ENCODE measurements at regions not wholly inside any gene's neighbourhood (a gene's known extent, or its start where the extent isn't known, plus 50 kb on each side); places are given as distances from the start of the nearest gene placed in this dataset.

- DNase-seq (ENCODE audit: low spot score) = no peak
- Histone ChIP-seq H3K36me3 (no peaks in the 10 kb centered on the region), H3K4me3 (no peak overlapping the region), H3K4me1 (no peaks in the 10 kb centered on the region), H3K9me3 (no peaks in the 10 kb centered on the region), H3K27ac (no peak overlapping the region), H3K27me3 (no peaks in the 10 kb centered on the region)
- no peak for TF ChIP-seq CTCF (IDR thresholded peaks at IDR 0.05)
Observed at GRCh38 chr5:102579379-102579778, 80.6 kb upstream of the SLCO6A1 start.

GRCh38 chr5:102581011-102581410 is 82.2 kb upstream of the SLCO6A1 start:
- no peaks in the 10 kb centered on the region for H3K27me3 ChIP-seq
- no peak overlapping the region for H3K27ac ChIP-seq
- H3K4me3 ChIP-seq = no peak overlapping the region
- no peak for DNase-seq (ENCODE audit: low spot score)
- no peaks in the 10 kb centered on the region for H3K4me1 ChIP-seq
- TF ChIP-seq CTCF (IDR thresholded peaks at IDR 0.05) = no peak
- H3K9me3 ChIP-seq = no peaks in the 10 kb centered on the region
- no peaks in the 10 kb centered on the region for H3K36me3 ChIP-seq

GRCh38 chr5:102582696-102583095 is 83.9 kb upstream of the SLCO6A1 start:
- Histone ChIP-seq H3K9me3 (no peaks in the 10 kb centered on the region), H3K4me3 (no peak overlapping the region), H3K27me3 (no peaks in the 10 kb centered on the region), H3K36me3 (no peaks in the 10 kb centered on the region), H3K4me1 (no peaks in the 10 kb centered on the region), H3K27ac (no peak overlapping the region)
- no peak for DNase-seq (ENCODE audit: low spot score)
- no peak for TF ChIP-seq CTCF (IDR thresholded peaks at IDR 0.05)

- DNase-seq (ENCODE audit: low spot score) = no peak
- H3K27ac ChIP-seq = peak overlapping the region in 1 of 2 donors; percentile 38
- no peaks in the 10 kb centered on the region for H3K9me3 ChIP-seq
- peak in 1 of 2 donors; percentile 65 for TF ChIP-seq CTCF (IDR thresholded peaks at IDR 0.05)
- H3K27me3 ChIP-seq = no peaks in the 10 kb centered on the region
- H3K36me3 ChIP-seq = no peaks in the 10 kb centered on the region
- no peak overlapping the region for H3K4me3 ChIP-seq
- no peaks in the 10 kb centered on the region for H3K4me1 ChIP-seq
Observed at GRCh38 chr5:102583276-102584124, 84.7 kb upstream of the SLCO6A1 start.

- H3K36me3 ChIP-seq = no peaks in the 10 kb centered on the region
- H3K9me3 ChIP-seq = no peaks in the 10 kb centered on the region
- no peak overlapping the region for H3K4me3 ChIP-seq
- no peak for DNase-seq (ENCODE audit: low spot score)
- no peak for TF ChIP-seq CTCF (IDR thresholded peaks at IDR 0.05)
- H3K27me3 ChIP-seq = no peaks in the 10 kb centered on the region
- H3K27ac ChIP-seq = no peak overlapping the region
- H3K4me1 ChIP-seq = no peaks in the 10 kb centered on the region
Observed at GRCh38 chr5:102589661-102590060, 90.9 kb upstream of the SLCO6A1 start.

- H3K36me3 ChIP-seq = no peaks in the 10 kb centered on the region
- no peak overlapping the region for H3K4me3 ChIP-seq
- TF ChIP-seq CTCF (IDR thresholded peaks at IDR 0.05) = no peak
- no peaks in the 10 kb centered on the region for H3K9me3 ChIP-seq
- no peak overlapping the region for H3K27ac ChIP-seq
- H3K4me1 ChIP-seq = no peaks in the 10 kb centered on the region
- DNase-seq (ENCODE audit: low spot score) = no peak
- no peaks in the 10 kb centered on the region for H3K27me3 ChIP-seq
Observed at GRCh38 chr5:102590467-102590866, 91.7 kb upstream of the SLCO6A1 start.
